ENCODE measurements at regions not wholly inside any gene's neighbourhood (a gene's known extent, or its start where the extent isn't known, plus 50 kb on each side); places are given as distances from the start of the nearest gene placed in this dataset.

GRCh38 chr7:89618274-89618673 is 536.0 kb upstream of the STEAP1 start:
- TF ChIP-seq ZBTB21 (CRISPR knock-in tag; IDR thresholded peaks at IDR 0.05; ENCODE audit: borderline replicate concordance) (no peak), CTCF (IDR thresholded peaks at IDR 0.05) (no peak), ZNF416 (CRISPR knock-in tag; IDR thresholded peaks at IDR 0.05) (no peak), USF2 (CRISPR knock-in tag; IDR thresholded peaks at IDR 0.05) (no peak), JUN (CRISPR knock-in tag; IDR thresholded peaks at IDR 0.05) (no peak), ZNF121 (CRISPR knock-in tag; IDR thresholded peaks at IDR 0.05) (no peak), MAX (CRISPR knock-in tag; IDR thresholded peaks at IDR 0.05) (no peak), AFF4 (CRISPR knock-in tag; IDR thresholded peaks at IDR 0.05; ENCODE audit: borderline replicate concordance) (no peak)

Measured in WTC11 (cell line).